LNCaP clone FGC (cell line): ENCODE measurements at regions not wholly inside any gene's neighbourhood (a gene's known extent, or its start where the extent isn't known, plus 50 kb on each side); places are given as distances from the start of the nearest gene placed in this dataset.

Experiments used
- DNase-seq: peaks from one replicate; pipeline ENCODE4 v3.0.0-alpha.2; 2011; ENCODE audit warnings: low read depth
- H3K4me3 ChIP-seq: 2 replicates; pipeline ENCODE4 v1.5.1; 2011; ENCODE audit warnings: mild to moderate bottlenecking, low read depth, low read length, control low read depth
- TF ChIP-seq, protein P1 (sequence below): IDR thresholded peaks from 2 replicates; pipeline ENCODE4 v1.5.1; 2012; ENCODE audit warnings: mild to moderate bottlenecking; ENCODE audit not compliant: control insufficient read depth, insufficient read depth; ENCODE audit errors: extremely low read depth

DNA sequence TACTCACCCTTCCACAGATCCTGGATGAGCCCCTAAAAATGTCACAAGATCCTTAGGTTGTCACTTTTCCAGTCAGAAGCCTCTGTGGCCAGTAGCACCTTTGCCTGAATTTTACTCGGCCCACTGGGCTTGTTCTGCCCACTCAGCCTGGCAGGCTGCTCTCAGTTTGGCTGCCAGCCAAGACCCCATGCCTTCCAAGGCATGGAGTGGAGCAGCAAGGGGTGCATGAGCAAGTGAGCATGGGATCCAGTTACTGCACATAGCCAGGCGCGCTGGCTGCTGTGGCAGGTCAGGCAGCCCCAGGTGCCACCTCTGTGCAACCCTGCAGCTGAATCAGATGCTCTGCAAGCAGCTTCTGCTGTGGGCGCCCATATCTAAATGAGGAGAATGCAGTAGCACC, 79.3 kb downstream of the CGGBP1 start:
- no peak overlapping the region for H3K4me3 ChIP-seq
- TF ChIP-seq, protein P1, sequence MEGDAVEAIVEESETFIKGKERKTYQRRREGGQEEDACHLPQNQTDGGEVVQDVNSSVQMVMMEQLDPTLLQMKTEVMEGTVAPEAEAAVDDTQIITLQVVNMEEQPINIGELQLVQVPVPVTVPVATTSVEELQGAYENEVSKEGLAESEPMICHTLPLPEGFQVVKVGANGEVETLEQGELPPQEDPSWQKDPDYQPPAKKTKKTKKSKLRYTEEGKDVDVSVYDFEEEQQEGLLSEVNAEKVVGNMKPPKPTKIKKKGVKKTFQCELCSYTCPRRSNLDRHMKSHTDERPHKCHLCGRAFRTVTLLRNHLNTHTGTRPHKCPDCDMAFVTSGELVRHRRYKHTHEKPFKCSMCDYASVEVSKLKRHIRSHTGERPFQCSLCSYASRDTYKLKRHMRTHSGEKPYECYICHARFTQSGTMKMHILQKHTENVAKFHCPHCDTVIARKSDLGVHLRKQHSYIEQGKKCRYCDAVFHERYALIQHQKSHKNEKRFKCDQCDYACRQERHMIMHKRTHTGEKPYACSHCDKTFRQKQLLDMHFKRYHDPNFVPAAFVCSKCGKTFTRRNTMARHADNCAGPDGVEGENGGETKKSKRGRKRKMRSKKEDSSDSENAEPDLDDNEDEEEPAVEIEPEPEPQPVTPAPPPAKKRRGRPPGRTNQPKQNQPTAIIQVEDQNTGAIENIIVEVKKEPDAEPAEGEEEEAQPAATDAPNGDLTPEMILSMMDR, result no peak
- no peak for DNase-seq

DNA sequence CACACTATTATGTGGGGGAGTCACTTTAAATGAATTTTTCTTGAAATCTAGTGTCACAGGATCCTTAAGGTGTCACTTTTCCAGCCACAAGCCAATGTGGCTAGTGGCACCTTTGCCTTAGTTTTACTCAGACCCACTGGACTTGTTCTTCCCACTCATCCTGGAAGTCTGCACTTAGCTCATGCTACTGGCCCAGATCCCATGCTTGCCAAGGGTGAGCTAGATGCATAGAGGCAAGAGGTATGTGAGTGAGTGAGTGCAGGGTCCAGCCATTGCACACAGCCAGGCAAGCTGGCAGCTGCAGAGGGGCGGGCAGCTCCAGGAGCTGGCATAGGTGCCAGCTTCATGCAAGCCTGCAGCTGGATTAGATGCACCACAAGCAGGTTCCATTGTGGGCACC, 81.0 kb downstream of the CGGBP1 start:
- TF ChIP-seq, protein P1, result no peak
- H3K4me3 ChIP-seq, result no peak overlapping the region
- DNase-seq, result no peak

DNA sequence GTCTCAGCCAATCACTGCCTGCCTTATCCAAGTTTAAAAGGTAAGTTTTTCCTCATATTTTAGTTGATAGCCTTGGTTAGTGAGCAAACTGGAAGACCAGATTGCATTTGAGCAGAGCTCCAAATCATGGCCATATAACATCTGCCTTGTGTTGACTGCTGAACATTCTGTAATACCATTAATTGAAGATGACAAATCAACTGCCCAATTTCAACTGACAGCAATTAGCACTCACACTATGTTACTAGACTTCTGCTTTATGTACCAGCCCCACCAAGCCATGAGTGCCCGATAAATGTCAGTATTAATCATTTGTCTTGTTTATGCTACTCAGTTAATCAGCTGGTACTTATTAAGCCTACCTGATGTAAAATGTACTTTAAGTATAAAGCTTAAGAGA, 83.1 kb downstream of the CGGBP1 start:
- H3K4me3 ChIP-seq, result no peak overlapping the region
- no peak for DNase-seq
- TF ChIP-seq, protein P1, result no peak

DNA sequence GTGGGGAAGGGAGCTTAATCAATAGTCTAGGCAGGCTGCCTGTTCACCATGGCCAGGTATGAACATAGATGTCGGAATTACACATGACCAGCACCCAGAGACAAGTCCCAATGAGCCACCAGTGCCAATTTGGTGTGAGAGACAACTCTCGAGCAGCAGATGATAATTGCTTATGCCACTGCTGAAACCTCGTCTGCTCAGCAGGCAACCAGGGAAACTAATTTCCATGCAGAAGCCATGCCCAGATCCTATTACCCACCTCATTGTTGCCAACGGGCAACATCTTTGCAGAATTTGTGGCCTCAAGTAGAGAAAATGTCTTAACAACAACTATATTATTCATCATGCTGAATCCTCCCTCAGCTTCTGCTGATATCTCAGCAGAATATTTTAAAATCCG, 84.9 kb downstream of the CGGBP1 start:
- H3K4me3 ChIP-seq, result no peak overlapping the region
- DNase-seq, result no peak
- TF ChIP-seq, protein P1, result no peak

DNA sequence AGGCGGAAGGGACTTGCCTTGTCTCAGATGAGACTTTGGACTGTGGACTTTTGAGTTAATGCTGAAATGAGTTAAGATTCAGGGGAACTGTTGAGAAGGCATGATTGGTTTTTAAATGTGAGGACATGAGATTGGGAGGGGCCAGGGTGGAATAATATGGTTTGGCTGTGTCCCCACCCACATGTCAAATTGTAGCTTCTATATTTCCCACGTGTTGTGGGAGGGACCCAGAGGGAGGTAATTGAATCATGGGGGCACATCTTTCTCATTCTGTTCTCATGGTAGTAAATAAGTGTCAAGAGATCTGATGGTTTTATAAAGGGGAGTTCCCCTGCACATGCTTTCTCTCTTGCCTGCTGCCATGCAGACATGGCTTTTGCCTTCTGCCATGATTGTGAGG, 89.2 kb downstream of the CGGBP1 start:
- no peak overlapping the region for H3K4me3 ChIP-seq
- TF ChIP-seq, protein P1, result no peak
- no peak for DNase-seq

DNA sequence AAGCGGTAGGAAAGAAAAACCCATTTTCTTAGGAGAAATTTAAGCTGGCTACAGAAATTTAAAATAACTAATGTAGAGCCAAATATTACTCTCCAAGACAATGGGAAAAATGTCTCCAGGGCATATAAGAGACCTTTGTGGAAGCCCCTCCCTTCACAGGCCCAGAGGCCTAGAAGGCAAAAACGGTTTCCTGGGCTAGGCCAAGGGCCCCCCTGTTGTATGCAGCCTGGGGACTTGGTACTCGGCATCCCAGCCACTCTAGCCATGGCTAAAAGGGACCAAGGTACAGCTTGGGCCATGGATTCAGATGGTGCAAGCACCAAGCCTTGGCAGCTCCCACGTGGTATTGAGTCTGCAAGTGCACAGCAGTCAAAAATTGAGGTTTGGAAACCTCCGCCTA, 90.1 kb downstream of the CGGBP1 start:
- no peak for DNase-seq
- TF ChIP-seq, protein P1, result no peak
- H3K4me3 ChIP-seq, result no peak overlapping the region

DNA sequence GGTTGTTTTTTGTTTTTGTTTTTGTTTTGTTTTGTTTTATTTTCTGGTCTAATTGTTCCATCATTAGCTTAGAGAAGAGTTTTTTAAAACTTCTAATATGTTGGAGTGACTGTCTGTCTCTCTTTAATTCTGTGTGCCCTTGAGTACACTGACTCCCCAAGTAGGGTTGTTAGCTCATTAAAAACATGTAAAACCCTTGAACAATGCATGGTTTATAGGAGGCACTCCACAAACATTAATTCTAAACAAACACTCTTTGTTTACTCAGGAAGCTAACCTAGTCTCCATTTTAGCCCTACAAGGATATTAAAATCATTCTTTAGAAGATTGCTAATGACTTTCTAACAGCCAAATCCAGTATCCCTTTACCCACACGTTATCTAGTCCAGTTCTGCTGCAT, 100.5 kb downstream of the CGGBP1 start:
- TF ChIP-seq, protein P1, result no peak
- no peak overlapping the region for H3K4me3 ChIP-seq
- DNase-seq, result peak; percentile 17
